Forelimb muscle (tissue), 1 donor: ENCODE measurements at regions not wholly inside any gene's neighbourhood (a gene's known extent, or its start where the extent isn't known, plus 50 kb on each side); places are given as distances from the start of the nearest gene placed in this dataset.

Source experiments
- DNase-seq: peaks from one replicate; pipeline ENCODE4 v3.0.0-alpha.2; 2013; ENCODE audit warnings: low read depth

GRCh38 chr11:69413015-69413801 lies 68.3 kb upstream of the LINC01488 start:
- DNase-seq, result no peak

GRCh38 chr11:69413993-69414392 lies 67.5 kb upstream of the LINC01488 start:
- DNase-seq, result no peak

- DNase-seq, result no peak
Observed at GRCh38 chr11:69414773-69415187, 66.7 kb upstream of the LINC01488 start.

- no peak for DNase-seq
Observed at GRCh38 chr11:69415411-69416142, 65.9 kb upstream of the LINC01488 start.

- DNase-seq, result no peak
Observed at GRCh38 chr11:69416143-69416515, 65.3 kb upstream of the LINC01488 start.

- peak; percentile 22 for DNase-seq
Observed at GRCh38 chr11:69416762-69417698, 64.4 kb upstream of the LINC01488 start.

GRCh38 chr11:69417699-69418085 lies 63.8 kb upstream of the LINC01488 start:
- DNase-seq, result no peak

GRCh38 chr11:69418576-69419296 lies 62.7 kb upstream of the LINC01488 start:
- DNase-seq, result no peak

- no peak for DNase-seq
Observed at GRCh38 chr11:69419662-69420395, 61.6 kb upstream of the LINC01488 start.

GRCh38 chr11:69422645-69423044 lies 58.8 kb upstream of the LINC01488 start:
- DNase-seq, result no peak

GRCh38 chr11:69423181-69423580 lies 58.3 kb upstream of the LINC01488 start:
- no peak for DNase-seq

GRCh38 chr11:69423611-69424385 lies 57.7 kb upstream of the LINC01488 start:
- DNase-seq, result no peak

GRCh38 chr11:69424748-69425147 lies 56.7 kb upstream of the LINC01488 start:
- DNase-seq, result no peak

GRCh38 chr11:69425444-69425843 lies 56.0 kb upstream of the LINC01488 start:
- DNase-seq, result no peak

GRCh38 chr11:69425895-69426544 lies 55.4 kb upstream of the LINC01488 start:
- DNase-seq, result no peak

- no peak for DNase-seq
Observed at GRCh38 chr11:69427337-69427736, 54.1 kb upstream of the LINC01488 start.

GRCh38 chr11:69427906-69428880 lies 53.3 kb upstream of the LINC01488 start:
- no peak for DNase-seq
